H7 (cell line): ENCODE measurements at regions not wholly inside any gene's neighbourhood (a gene's known extent, or its start where the extent isn't known, plus 50 kb on each side); places are given as distances from the start of the nearest gene placed in this dataset.
A peak's percentile ranks its signal among the peaks of the same experiment; 100 is the strongest.

Experiments
- DNase-seq: peaks from one replicate; pipeline ENCODE4 v3.0.0; 2012
- H3K27me3 ChIP-seq: 2 replicates; pipeline ENCODE4 v1.6.0; 2011; ENCODE audit warnings: mild to moderate bottlenecking, low read length; ENCODE audit not compliant: control insufficient read depth, insufficient read depth
- H3K36me3 ChIP-seq: replicated peaks from 2 replicates; pipeline ENCODE4 v1.5.1; 2011; ENCODE audit warnings: low read length; ENCODE audit not compliant: control insufficient read depth, insufficient read depth
- H3K4me3 ChIP-seq: 2 replicates; pipeline ENCODE4 v1.5.1; 2011; ENCODE audit warnings: low read depth, mild to moderate bottlenecking, control low read depth, low read length, moderate library complexity; ENCODE audit not compliant: insufficient read depth

GRCh38 chr1:184257873-184258272, 129.0 kb upstream of the C1orf21 start:
- no peak overlapping the region for H3K4me3 ChIP-seq
- no peaks in the 10 kb centered on the region for H3K27me3 ChIP-seq
- H3K36me3 ChIP-seq = no peaks in the 10 kb centered on the region
- no peak for DNase-seq

GRCh38 chr1:184258525-184258924, 128.3 kb upstream of the C1orf21 start:
- no peaks in the 10 kb centered on the region for H3K27me3 ChIP-seq
- H3K4me3 ChIP-seq = no peak overlapping the region
- no peaks in the 10 kb centered on the region for H3K36me3 ChIP-seq
- DNase-seq = no peak

GRCh38 chr1:184260382-184260781, 126.4 kb upstream of the C1orf21 start:
- no peak for DNase-seq
- Histone ChIP-seq H3K27me3 (no peaks in the 10 kb centered on the region), H3K4me3 (no peak overlapping the region), H3K36me3 (no peaks in the 10 kb centered on the region)

GRCh38 chr1:184262109-184262508, 124.7 kb upstream of the C1orf21 start:
- no peak overlapping the region for H3K4me3 ChIP-seq
- no peak for DNase-seq
- H3K36me3 ChIP-seq = no peaks in the 10 kb centered on the region
- H3K27me3 ChIP-seq = no peaks in the 10 kb centered on the region

- Histone ChIP-seq H3K36me3 (no peaks in the 10 kb centered on the region), H3K4me3 (no peak overlapping the region), H3K27me3 (no peaks in the 10 kb centered on the region)
- no peak for DNase-seq
Observed at GRCh38 chr1:184267747-184268146, 119.1 kb upstream of the C1orf21 start.

- Histone ChIP-seq H3K4me3 (no peak overlapping the region), H3K36me3 (no peaks in the 10 kb centered on the region), H3K27me3 (no peaks in the 10 kb centered on the region)
- DNase-seq = peak; percentile 39
Observed at GRCh38 chr1:184270556-184270955, 116.3 kb upstream of the C1orf21 start.

GRCh38 chr1:184272175-184272866, 114.5 kb upstream of the C1orf21 start:
- Histone ChIP-seq H3K4me3 (no peak overlapping the region), H3K36me3 (no peaks in the 10 kb centered on the region)
- peak; percentile 22 for DNase-seq

GRCh38 chr1:184276416-184276815, 110.4 kb upstream of the C1orf21 start:
- DNase-seq = no peak
- Histone ChIP-seq H3K36me3 (no peaks in the 10 kb centered on the region), H3K27me3 (no peaks in the 10 kb centered on the region), H3K4me3 (no peak overlapping the region)

More at GRCh38 chr1:184272175-184272866, 114.5 kb upstream of the C1orf21 start:
- H3K27me3 ChIP-seq = no peaks in the 10 kb centered on the region

- H3K4me3 ChIP-seq = no peak overlapping the region
- no peaks in the 10 kb centered on the region for H3K36me3 ChIP-seq
- no peaks in the 10 kb centered on the region for H3K27me3 ChIP-seq
- DNase-seq = no peak
Observed at GRCh38 chr1:184279911-184280458, 106.8 kb upstream of the C1orf21 start.

GRCh38 chr1:184283999-184284398, 102.8 kb upstream of the C1orf21 start:
- no peak overlapping the region for H3K4me3 ChIP-seq
- H3K36me3 ChIP-seq = no peaks in the 10 kb centered on the region; the same call in 1 of the 2 replicates
- no peak for DNase-seq
- H3K27me3 ChIP-seq = no peaks in the 10 kb centered on the region

GRCh38 chr1:184284900-184285299, 101.9 kb upstream of the C1orf21 start:
- no peak for DNase-seq
- no peak overlapping the region for H3K4me3 ChIP-seq
- no peaks in the 10 kb centered on the region for H3K27me3 ChIP-seq
- H3K36me3 ChIP-seq = no peaks in the 10 kb centered on the region; the same call in 1 of the 2 replicates

GRCh38 chr1:184285401-184286087, 101.3 kb upstream of the C1orf21 start:
- no peak overlapping the region for H3K4me3 ChIP-seq
- DNase-seq = no peak
- H3K36me3 ChIP-seq = no peaks in the 10 kb centered on the region; the same call in 1 of the 2 replicates
- no peaks in the 10 kb centered on the region for H3K27me3 ChIP-seq

- no peak for DNase-seq
- Histone ChIP-seq H3K27me3 (no peaks in the 10 kb centered on the region), H3K4me3 (no peak overlapping the region), H3K36me3 (no peaks in the 10 kb centered on the region; the same call in 1 of the 2 replicates)
Observed at GRCh38 chr1:184287001-184287400, 99.8 kb upstream of the C1orf21 start.

- Histone ChIP-seq H3K36me3 (no peaks in the 10 kb centered on the region; the same call in 1 of the 2 replicates), H3K4me3 (no peak overlapping the region), H3K27me3 (no peaks in the 10 kb centered on the region)
- DNase-seq = no peak
Observed at GRCh38 chr1:184289825-184290550, 96.8 kb upstream of the C1orf21 start.
